GM20000 (cell line): ENCODE measurements at regions not wholly inside any gene's neighbourhood (a gene's known extent, or its start where the extent isn't known, plus 50 kb on each side); places are given as distances from the start of the nearest gene placed in this dataset.

Experiments
- DNase-seq: peaks from one replicate; pipeline ENCODE4 v3.0.0; 2012; ENCODE audit warnings: low spot score
- CTCF ChIP-seq: IDR thresholded peaks from 2 replicates; pipeline ENCODE4 v1.5.1; 2012; ENCODE audit warnings: mild to moderate bottlenecking, control low read depth; ENCODE audit errors: extremely low read depth, missing control alignments

DNA sequence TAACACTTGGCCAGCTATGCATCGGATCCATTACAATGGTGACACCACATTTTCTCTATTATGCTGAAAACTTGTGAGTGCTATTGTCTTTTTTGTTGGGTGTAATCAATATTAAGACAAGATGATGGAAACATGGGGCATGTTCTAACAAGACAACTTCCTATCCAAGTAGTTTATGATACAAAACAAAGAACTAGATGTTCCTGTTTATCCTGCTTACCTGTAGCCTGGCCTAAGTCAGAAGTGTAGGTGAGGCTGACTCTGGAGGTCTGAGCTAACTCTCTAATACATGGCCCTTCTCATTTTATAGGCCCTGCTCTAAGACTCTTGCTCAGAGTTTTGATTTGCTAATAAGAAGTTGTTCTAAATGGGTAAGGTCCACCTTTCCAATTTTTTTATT is 242.4 kb upstream of the STXBP5 start:
- DNase-seq = no peak

GRCh38 chr6:146962329-146962728 is 241.9 kb upstream of the STXBP5 start:
- no peak for DNase-seq
- no peak for TF ChIP-seq CTCF

More for the DNA sequence above, 242.4 kb upstream of the STXBP5 start:
- no peak for TF ChIP-seq CTCF

DNA sequence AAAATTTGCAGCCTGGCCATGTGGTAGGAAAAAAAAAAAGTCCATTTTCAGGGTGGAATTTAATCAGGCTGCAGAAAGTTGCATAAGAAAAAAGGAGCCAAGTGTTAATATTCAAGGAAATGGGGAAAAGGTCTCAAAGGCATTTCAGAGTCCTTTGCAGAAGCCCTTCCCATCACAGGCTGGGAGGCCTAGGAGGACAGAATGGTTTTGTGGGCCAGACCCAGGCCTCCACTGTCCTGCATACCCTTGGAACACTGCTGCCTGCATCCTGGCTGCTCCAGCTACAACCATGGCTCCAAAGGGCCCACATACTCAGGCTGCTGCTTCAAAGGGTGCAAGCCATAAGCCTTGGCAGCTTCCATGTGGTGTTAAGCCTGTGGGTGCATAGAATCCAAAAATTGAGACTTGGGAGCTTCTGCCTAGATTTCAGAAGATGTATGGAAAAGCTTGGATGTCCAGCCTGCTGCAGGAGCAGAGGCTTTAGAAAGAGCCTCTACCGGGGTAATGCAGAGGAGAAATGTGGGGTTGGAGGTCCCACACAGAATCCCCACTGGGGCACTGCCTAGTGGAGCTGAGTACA is 239.0 kb upstream of the STXBP5 start:
- no peak for TF ChIP-seq CTCF
- DNase-seq = no peak

DNA sequence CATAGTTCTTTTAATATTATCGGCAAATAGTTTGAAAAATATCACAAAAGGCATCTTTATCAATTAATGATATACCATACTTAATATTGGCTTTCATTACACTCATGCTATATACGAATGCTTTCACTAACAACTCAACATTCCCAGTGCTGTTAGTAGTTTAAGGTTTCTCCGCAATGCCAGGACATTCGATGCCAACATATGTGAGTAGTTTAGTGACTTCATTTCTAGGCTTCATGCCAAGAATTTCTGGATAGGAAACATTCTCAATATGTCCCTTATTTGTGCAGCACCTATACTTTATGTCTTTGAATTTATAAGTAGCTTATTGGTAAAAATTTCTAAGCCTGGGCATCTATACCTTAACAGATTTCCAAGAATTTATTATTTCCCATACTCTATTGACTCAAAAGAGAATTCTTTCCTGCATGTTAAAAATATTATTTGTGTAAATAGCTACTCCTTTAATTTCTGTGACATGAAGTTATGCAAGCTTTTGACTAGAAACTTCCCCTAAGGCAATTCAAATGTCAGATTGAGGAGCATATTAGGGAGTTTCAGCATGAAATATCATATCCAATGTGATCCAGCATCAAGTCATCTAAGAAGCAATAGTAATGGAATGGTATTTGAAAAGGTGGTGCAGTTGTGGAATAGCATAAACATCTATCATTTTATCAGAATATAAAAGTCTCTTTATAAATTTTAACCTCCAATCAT is 236.0 kb upstream of the STXBP5 start:
- no peak for TF ChIP-seq CTCF
- DNase-seq = no peak

GRCh38 chr6:146972546-146972945 is 231.7 kb upstream of the STXBP5 start:
- DNase-seq = no peak

GRCh38 chr6:146974351-146974750 is 229.9 kb upstream of the STXBP5 start:
- no peak for DNase-seq
- no peak for TF ChIP-seq CTCF

More at GRCh38 chr6:146972546-146972945, 231.7 kb upstream of the STXBP5 start:
- TF ChIP-seq CTCF = no peak

GRCh38 chr6:146975093-146975492 is 229.1 kb upstream of the STXBP5 start:
- no peak for DNase-seq
- no peak for TF ChIP-seq CTCF
